Erythroblast (primary cell): ENCODE measurements at regions not wholly inside any gene's neighbourhood (a gene's known extent, or its start where the extent isn't known, plus 50 kb on each side); places are given as distances from the start of the nearest gene placed in this dataset.

Experiments used
- DNase-seq, 2 experiments: peaks; one replicate each; lab custom pipeline; 2025; lab: John Stamatoyannopoulos, UW
- GATA1 ChIP-seq: IDR thresholded peaks from 2 replicates; pipeline ENCODE4 v1.6.1; 2011; ENCODE audit warnings: low read depth, mild to moderate bottlenecking, control low read depth, low read length, moderate library complexity
- POLR2A ChIP-seq: IDR thresholded peaks from 2 replicates; pipeline ENCODE4 v1.6.1; 2011; ENCODE audit warnings: mild to moderate bottlenecking, low read length

DNA sequence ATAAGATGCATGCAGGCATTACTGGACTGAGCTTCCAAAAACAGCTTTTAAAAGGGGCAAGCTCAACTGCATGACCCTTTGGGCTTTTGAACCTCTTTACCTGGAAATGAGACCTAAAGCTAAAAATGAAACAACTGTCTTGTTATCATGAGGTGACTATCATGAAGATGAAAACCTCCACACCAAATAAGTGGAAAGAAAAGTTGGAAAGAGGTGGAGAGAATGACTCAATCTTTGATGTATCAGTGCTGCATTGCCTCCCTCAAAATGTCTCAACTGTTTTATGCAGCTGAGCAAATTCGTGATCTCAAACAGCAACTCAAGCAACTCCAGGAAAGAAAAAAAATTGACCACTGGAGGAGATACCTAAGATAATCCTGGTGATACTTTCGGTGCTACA, 307.1 kb downstream of the KBTBD8 start:
- DNase-seq: no peak
- TF ChIP-seq POLR2A (no peak), GATA1 (no peak)

DNA sequence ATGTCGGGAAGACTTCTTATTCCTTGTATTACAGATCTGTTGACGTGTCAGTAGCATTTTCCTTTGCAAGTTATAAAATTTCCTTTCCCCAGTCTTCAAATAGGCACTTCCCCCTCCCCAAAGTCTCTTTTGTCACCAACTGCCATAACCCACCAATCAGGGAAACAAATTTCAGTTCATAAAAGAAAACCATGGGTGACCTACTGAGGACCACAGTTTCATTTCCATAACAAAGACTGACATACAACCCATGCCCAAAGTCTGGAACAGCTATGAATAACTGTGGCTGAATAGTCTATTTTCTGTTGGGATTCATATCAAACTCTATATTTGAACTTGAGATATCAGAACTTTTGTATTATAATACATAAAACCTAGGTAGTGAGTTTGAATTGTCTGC, 307.8 kb downstream of the KBTBD8 start:
- no peak for TF ChIP-seq POLR2A
- TF ChIP-seq GATA1: no peak
- DNase-seq: no peak

DNA sequence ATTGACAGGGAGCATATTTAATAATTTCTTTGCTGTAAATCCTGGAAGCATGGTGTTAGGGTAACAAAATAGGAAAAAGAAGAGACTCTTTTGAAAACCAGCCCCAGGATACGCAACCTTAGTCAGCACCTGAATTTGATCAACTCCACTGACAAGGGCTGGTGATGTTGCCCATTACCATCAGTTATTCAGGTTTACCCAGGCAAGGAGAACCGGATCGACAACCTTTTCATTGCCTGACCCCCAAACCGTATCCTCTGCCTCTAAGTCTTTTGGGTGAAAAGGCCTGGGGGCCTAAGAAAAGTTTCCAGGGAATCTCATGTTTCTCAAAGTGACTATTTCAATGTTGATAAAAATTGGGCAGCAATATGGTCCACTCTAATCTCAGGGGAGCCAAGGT, 313.3 kb downstream of the KBTBD8 start:
- no peak for DNase-seq

DNA sequence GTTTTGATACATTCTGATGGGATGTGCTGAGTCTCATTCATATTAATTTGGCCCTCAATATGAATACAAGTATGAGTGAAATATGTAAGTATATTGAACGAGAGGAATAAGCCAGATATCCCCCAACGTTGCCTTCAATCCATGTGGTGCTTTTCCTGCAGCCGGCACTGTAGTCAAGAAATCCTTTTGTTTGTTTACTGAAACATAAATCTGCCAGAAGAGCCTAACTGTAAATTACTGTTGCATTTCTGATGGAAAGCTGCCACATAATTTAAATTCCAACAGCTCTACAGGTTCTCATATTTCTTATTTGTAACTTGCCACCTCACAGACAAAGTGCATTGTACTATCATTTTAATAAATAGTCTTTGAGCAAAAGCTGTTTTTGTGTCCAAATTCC, 314.0 kb downstream of the KBTBD8 start:
- TF ChIP-seq POLR2A (no peak), GATA1 (no peak)
- no peak for DNase-seq

More for the DNA sequence above, 313.3 kb downstream of the KBTBD8 start:
- no peak for TF ChIP-seq GATA1
- no peak for TF ChIP-seq POLR2A

DNA sequence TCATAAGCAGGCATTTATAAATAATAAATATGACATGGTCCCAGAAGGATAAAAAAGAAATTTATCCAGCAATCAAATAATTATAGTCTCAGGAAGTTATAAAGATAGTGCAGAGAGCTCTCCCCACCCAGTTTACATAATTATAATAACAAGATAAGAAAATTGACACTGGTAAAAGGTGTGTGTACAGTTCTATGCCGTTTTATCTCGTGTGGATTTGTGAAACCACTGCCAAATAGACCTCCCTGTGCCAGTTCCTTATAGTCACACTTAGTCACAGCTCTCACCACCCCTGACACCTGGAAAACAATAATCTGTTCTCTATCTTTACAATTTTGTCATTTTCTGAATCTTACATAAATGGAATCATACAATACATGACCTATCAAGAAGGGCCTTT, 320.1 kb downstream of the KBTBD8 start:
- TF ChIP-seq POLR2A: no peak
- TF ChIP-seq GATA1: no peak
- DNase-seq: no peak

DNA sequence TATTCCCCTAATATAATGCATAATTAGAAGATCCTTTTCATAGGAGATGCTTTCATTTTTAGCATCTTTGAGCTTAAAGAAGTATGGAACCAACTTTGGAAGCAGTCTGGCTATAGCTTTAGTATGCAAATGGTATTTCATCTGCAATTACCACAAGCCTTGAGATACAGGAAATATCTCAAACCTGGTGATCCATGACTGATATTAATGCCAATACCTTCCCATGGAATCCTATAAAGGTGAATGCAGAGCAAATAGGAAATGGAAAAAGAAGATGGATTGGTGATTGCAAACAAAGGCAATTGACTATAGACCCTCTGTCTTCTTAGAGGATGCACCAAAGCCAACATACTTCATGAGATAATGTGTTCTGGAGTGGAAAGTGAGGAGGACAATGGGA, 326.4 kb downstream of the KBTBD8 start:
- DNase-seq: no peak
- TF ChIP-seq GATA1 (no peak), POLR2A (no peak)
